Fibroblast of mammary gland (primary cell): ENCODE measurements at regions not wholly inside any gene's neighbourhood (a gene's known extent, or its start where the extent isn't known, plus 50 kb on each side); places are given as distances from the start of the nearest gene placed in this dataset.

Source experiments
- DNase-seq: peaks from one replicate; pipeline ENCODE4 v3.0.0-alpha.2; 2010; ENCODE audit warnings: low read depth
- H3K4me3 ChIP-seq: 2 replicates; pipeline ENCODE4 v1.5.1; 2011; ENCODE audit warnings: low read depth, mild to moderate bottlenecking, low read length, moderate library complexity; ENCODE audit not compliant: control insufficient read depth
- CTCF ChIP-seq: conservative IDR thresholded peaks from 2 replicates; pipeline ENCODE4 v1.5.1; 2011; ENCODE audit warnings: low read depth, low read length, inconsistent platforms; ENCODE audit not compliant: control insufficient read depth, insufficient read depth

DNA sequence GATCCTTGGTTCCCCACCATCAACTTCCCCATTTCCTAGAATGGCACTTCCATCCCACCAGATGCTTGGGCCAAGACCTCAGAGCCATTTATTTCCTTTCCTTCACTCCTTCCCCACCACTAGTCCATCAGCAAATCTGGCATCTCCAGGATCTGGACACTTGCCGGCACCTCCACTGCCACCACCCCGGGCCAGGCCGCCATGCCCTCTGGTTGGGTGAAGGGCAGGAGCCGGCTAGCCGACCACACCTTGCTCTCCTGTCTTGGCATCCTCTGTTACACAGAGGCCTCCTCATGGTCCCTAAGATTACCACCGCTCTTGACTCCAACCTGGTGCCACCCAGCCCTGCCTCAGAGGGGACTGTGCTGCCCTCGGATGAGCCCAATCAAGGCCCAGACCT, 104.5 kb downstream of the RMI2 start:
- H3K4me3 ChIP-seq = no peak overlapping the region
- no peak for DNase-seq
- no peak for TF ChIP-seq CTCF

GRCh38 chr16:11450136-11450535, 104.9 kb downstream of the RMI2 start:
- DNase-seq = no peak
- TF ChIP-seq CTCF = no peak
- H3K4me3 ChIP-seq = no peak overlapping the region

DNA sequence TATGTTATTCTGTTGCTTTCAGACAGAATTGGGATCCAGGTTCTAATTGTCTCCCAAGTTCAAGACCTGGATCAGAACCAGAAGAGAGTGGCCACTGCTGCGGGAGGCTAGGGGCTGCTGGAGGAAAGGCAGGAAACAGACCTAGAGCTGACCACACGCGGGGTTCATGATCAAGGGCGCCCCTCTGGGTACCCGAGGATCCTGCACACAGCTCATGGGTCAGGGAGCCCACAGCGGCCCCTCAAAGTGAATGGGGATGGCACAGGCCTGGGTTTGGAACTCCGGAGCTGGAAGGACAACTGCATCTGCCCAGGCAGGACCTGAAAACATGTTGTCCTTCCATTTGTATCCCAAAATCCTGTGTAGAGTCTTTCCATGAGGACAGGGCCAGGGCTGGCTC, 107.0 kb downstream of the RMI2 start:
- TF ChIP-seq CTCF = no peak
- H3K4me3 ChIP-seq = no peak overlapping the region
- no peak for DNase-seq

GRCh38 chr16:11452746-11453389, 107.6 kb downstream of the RMI2 start:
- no peak for TF ChIP-seq CTCF
- no peak for DNase-seq
- H3K4me3 ChIP-seq = no peak overlapping the region

- no peak overlapping the region for H3K4me3 ChIP-seq
- no peak for DNase-seq
- no peak for TF ChIP-seq CTCF
These were observed 111.5 kb downstream of the RMI2 start for GRCh38 chr16:11456741-11457140.

DNA sequence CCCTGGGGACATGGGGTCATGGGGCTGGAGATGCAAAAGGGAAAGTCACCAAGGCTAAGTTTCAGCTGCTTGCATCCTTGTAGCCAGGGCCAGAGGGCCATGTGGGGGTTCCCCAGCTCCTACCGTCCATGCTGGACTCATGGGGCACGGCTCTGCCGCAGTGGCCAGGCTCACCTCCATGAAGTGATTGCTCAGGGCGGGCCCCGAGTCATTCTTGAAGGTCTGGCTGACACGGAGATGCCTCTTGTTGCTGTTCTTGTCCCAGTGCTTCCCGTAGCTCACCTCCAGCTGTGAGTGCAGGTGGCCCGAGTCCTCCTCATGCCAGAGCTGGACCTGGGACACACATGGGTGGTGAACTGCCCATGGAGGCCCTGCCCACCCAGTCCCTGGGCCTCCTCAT, 114.5 kb downstream of the RMI2 start:
- H3K4me3 ChIP-seq = no peak overlapping the region
- DNase-seq = no peak
- no peak for TF ChIP-seq CTCF

DNA sequence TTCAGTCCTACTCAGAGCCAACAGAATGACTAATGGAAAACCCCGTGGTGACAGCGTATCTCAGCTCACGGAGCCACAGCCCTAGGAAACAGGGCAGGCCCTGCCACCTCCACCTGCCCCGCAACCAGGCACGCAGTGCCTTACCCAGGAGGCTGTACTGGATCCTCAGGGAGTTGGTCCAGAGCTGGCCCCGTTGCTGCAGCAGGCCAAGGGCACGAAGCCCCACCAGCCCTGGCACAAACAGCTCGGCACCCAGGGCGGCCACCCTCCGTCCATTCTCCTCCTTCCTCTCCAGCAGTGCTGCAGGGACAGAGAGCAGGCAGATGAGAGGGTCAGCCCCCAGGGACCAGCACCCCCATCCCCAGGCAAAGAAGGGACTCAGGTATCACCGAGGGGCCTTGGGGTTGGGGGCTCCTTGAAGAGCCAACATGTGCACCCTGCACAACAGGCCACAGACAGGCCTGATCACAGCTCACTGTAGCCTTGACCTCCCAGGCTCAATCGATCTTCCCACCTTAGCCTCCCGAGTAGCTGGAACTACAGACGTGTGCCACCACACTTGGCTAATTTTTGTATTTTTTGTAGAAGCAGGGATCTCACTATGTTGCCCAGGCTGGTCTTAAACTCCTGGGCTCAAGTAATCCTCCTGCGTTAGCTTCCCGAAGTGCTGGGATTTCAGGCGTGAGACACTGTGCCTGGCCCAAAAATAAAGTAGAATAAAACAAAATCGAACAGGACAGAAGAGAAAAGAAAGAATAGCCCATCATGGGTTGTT, 115.7 kb downstream of the RMI2 start:
- no peak overlapping the region for H3K4me3 ChIP-seq
- no peak for TF ChIP-seq CTCF
- DNase-seq = no peak
